NCI-H446 treated with DMSO at 0.1 percent for 48 hours (cell line): ENCODE measurements at regions not wholly inside any gene's neighbourhood (a gene's known extent, or its start where the extent isn't known, plus 50 kb on each side); places are given as distances from the start of the nearest gene placed in this dataset.
"Not testable (repeated sequence)": the region's sequence is repeated elsewhere in the genome, so short reads cannot be mapped to it uniquely, and the experiment has no call there.

Experiments used
- DNase-seq: peaks from one replicate; lab custom pipeline; 2025; lab: John Stamatoyannopoulos, UW

- no peak for DNase-seq
Observed at GRCh38 chr2:194962254-194962653, 694.8 kb upstream of the SLC39A10 start.

GRCh38 chr2:194954218-194954617 lies 702.8 kb upstream of the SLC39A10 start:
- no peak for DNase-seq

DNA sequence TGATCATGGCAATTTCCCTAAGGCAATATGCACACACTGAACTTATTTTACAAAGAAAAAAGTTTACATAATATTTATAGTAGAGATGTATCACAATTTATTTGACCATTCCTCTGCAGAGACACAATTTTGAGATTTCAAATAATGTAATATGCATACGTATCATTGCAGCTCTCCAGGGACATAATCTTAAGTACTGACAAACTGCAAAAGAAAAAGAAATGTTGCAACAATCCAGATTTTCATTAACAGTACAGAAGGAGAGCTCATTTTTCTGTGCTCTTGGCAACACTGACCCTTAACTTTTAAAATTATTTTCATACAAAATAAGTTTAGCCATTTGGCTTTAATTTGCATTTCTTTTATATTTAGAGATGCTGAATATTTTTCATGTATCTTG lies 710.2 kb upstream of the SLC39A10 start:
- no peak for DNase-seq

DNA sequence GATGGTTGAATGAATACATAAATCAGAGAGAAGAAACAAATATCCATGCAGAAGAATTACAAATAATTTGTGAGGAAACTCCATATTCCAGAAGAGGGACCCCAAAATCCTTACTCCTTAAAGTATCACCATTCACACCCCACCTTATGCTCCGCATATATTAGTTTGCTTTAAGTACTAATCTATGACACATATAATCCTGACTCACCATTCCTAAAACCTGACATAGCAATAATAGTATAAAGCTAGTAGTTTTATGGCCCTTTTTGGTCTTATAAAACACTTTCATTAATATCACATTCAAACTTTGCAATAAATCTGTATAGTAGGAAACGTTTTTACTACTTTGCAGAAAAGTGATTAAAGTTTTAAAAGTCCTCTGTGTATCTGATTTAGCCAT lies 719.0 kb upstream of the SLC39A10 start:
- no peak for DNase-seq

GRCh38 chr2:194927489-194927888 lies 729.5 kb upstream of the SLC39A10 start:
- no peak for DNase-seq

DNA sequence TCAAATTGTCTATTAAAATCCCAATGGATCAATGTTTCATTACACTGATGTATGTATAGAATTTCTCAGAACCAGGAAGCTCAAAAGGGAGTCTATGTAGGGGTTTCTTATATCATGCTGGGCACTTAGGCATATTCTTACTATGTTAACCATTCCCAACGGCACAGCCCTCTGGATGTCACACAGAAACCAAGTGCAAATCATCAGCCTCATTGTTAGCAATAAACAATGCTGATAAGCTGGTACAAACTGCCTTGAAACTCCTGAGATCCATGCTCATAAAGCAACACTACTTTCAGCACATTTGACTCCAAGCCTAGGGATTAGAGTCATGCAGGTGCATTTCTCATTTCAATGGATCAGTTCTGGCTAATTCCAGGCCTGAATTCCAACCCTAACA lies 730.2 kb upstream of the SLC39A10 start:
- no peak for DNase-seq

DNA sequence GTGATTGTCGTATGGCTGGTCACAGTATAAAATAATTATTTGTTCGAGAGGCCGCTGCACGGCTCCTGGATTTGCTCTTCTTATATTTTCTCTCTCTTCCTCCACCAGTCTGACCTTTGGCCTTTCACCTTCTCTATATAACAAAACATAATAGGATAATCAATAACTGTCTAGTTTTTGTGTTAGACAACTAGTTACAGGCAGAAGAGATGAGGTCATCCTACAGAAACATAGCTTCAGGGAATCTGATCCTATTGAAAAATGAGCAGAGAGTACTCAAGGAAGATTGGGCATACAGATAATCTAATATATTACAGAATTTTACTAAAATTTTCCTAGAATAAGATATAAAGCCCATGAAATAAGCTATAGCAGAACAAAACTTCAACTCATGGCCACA lies 731.3 kb upstream of the SLC39A10 start:
- DNase-seq: no peak

- DNase-seq: no peak
Observed at GRCh38 chr2:194917519-194917918, 739.5 kb upstream of the SLC39A10 start.

DNA sequence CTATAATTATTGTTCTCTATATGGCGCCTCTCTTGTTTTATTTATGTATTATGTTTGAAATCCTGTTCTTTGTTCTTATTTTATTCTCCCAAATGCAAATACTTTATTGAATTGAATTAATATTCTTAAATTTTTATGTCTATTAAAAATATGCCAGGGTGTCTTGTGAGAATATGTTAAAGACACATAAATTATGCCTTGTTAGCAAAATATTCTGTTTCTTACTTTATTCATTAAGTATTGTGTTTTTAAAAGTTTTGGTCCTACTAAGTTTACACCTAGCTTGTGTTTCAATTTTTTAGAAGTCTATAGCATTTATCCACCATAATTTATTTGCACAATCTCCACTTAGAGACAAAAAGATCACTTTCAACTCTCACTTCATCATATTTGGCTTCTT lies 741.5 kb upstream of the SLC39A10 start:
- DNase-seq: no peak

GRCh38 chr2:194907569-194907968 lies 749.5 kb upstream of the SLC39A10 start:
- DNase-seq: no peak

DNA sequence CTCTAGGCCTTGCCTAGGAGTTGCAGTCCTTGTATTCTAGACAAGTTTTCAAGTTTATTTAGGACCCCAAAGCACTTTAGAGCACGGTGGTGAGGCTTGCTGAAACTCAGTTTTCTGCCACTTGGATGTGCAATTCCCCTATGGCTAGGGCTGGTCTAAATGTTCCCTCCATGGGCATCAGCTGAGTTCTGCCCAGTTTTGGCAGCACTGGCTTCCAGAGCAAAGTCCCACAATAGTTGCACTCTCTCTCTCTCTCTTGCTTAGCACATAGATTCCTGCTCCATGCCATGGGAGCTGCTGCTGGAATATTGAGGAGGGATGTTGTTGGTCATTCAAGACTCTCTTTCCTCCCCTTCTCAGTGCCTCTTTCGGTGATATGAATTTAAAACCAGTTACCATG lies 760.2 kb upstream of the SLC39A10 start:
- DNase-seq: no peak

GRCh38 chr2:194883711-194884110 lies 773.3 kb upstream of the SLC39A10 start:
- peak; percentile 68 for DNase-seq

DNA sequence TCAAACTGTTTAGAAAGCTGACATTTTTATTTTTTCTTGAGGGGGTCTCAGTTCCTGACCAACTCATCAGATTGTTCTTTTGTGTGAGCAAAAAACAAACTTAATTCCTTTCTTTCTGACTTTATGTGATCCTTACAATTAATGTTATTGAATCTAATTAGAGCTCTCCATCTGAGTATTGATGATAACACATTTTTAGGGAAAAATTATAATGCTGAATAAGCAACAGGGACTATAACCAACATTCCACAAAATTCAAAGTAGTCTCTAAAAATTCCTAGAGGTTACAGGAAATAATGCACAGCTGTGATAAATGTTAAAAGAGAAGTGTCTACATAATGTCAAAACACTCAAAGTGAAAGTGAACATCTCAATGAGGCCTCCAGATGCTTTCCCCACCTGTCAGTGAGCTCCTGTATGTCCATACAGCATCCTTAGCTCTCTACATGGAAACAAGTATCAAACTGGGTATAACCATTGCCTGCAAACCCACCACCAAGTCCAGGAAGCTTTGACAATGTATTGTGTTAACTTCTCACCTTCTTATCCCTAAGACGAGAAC lies 786.0 kb upstream of the SLC39A10 start:
- DNase-seq: no peak

- peak; percentile 1 for DNase-seq
Observed at GRCh38 chr2:194867328-194867727, 789.7 kb upstream of the SLC39A10 start.

GRCh38 chr2:194854941-194855340 lies 802.1 kb upstream of the SLC39A10 start:
- DNase-seq: no peak

DNA sequence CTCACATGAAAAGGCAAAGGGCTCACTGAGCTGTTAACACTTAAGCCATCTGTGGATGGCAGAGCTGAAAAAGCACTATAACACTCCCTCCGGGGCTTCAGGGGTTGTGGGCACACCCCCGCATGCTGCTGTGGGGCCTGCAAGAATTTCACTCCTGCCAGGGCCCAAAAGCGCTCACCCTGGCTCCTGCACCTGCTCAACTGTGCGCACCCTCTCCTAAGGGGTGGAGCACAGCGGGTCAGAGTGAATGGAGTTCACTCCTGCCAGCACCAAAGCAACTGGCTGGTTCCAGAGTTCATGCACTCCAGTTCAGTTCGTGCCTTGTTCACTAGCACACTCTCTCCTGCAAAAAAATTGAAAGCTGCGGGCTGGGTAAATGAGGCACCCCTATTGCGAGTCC lies 814.2 kb upstream of the SLC39A10 start:
- DNase-seq: no peak

DNA sequence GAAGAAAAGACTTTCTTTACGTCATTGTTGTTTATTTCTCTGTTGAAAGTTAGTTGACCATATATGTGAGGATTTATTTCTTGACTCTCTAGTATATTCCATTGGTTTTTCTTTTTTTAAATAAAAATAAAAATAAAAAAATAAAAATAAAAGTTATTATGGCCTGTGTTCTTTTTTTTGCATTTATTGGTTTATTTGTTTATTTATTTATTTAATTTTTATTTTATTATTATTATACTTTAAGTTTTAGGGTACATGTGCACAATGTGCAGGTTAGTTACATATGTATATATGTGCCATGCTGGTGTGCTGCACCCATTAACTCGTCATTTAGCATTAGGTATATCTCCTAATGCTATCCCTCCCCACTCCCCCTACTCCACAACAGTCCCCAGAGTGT lies 822.7 kb upstream of the SLC39A10 start:
- DNase-seq: not testable (repeated sequence)

GRCh38 chr2:194826241-194826640 lies 830.8 kb upstream of the SLC39A10 start:
- DNase-seq: no peak

DNA sequence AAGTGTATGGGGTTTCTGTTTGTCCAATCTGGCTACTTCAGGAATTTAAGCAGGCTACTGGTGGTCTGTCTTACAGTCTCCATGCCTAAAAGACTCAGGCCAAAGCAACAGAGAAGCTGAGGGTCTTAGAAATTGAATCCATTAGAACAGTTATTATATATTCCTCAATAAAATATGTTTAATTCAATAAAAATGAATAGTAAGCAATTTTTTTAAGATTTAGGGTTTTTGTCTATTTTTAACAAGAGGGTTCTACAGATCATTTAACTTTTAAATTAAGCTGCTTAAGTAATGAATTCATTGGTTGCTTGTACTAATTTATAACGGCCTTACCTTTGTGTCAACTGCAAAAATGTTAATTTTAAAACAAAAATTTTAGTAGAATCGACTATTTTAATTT lies 832.6 kb upstream of the SLC39A10 start:
- DNase-seq: no peak

- no peak for DNase-seq
Observed at GRCh38 chr2:194822657-194823056, 834.4 kb upstream of the SLC39A10 start.

DNA sequence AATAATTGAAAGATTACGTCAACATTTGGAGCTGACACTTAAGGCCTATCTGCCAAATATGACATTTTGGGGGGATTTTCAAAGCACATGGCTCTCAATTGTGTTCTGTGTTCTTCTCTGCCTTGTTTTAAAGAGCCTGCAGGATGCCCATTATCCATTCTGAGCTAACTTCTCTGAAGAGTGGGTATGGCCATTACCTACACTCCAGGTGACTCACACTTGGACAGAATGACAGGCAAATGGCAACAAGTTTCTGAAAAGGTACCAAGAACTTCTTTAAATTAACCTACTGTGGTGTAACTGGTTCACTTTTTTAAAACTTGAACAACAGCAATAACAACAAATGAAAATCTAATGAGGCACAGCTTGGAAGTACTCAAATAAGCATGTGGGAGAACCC lies 834.9 kb upstream of the SLC39A10 start:
- DNase-seq: no peak

- peak; percentile 59 for DNase-seq
Observed at GRCh38 chr2:194819367-194819766, 837.7 kb upstream of the SLC39A10 start.

DNA sequence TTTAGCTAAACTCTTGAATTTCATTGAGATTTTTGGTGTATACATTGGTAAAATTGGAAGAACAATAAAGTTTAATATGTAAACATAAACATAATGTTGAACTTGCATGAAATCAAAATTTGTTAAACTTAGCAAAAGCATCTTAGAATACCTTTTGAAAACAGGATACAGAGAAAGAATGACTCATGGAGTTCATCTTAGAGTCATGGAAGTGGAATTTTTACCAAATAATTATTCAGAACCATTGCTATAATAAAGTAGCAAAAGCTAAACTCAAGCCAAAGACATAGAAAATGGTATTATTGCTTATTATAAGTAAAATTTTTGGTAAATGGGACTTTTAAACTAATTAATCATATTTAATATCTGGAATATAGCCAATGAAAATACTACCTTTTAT lies 841.6 kb upstream of the SLC39A10 start:
- no peak for DNase-seq

DNA sequence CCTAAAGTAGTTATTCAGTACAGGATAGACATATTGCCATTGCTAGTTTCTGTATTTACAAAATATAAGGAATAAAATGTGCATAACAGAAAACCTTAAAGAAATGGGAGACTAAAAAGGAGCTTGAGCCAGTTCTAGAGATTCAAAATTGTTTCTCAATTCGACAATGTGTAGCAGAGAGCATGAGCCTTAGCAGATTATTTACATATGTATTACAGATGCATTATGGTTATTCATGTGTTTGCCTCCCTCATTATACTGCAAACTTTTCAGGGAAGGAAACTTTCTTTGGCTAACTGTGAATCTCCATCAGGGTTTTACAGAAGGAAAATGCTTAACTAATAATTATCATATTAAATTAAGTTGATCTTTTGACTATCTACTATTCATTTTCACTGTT lies 854.4 kb upstream of the SLC39A10 start:
- no peak for DNase-seq

DNA sequence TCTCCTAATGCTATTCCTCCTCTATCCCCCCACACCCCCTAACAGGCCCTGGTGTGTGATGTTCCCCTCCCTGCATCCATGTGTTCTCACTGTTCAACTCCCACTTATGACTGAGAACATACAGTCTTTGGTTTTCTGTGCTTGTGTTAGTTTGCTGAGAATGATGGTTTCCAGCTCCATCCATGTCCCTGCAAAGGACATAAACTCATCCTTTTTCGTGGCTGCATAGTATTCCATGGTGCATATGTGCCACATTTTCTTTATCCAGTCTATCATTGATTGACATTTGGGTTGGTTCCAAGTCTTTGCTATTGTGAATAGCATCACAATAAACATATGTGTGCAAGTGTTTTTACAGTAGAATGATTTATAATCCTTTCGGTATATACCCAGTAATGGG lies 870.0 kb upstream of the SLC39A10 start:
- DNase-seq: not testable (repeated sequence)
